SK-N-MC (cell line): ENCODE measurements at regions not wholly inside any gene's neighbourhood (a gene's known extent, or its start where the extent isn't known, plus 50 kb on each side); places are given as distances from the start of the nearest gene placed in this dataset.

ENCODE experiments used
- DNase-seq: peaks from one replicate; pipeline ENCODE4 v3.0.0-alpha.2; 2011; ENCODE audit warnings: low read depth, low spot score
- H3K27ac ChIP-seq: fragments of 200-600 bp; sonication (generic); 2 replicates; pipeline ENCODE4 v1.5.1; 2016; ENCODE audit warnings: mixed run types
- H3K36me3 ChIP-seq: fragments of 200-600 bp; sonication (generic); 2 replicates; pipeline ENCODE4 v1.6.1; 2017; ENCODE audit warnings: antibody characterized with exemption, low read length, mixed read lengths; ENCODE audit not compliant: insufficient read depth
- H3K4me3 ChIP-seq: fragments of 200-600 bp; sonication (generic); 2 replicates; pipeline ENCODE4 v1.5.1; 2016
- H3K9ac ChIP-seq: fragments of 200-600 bp; sonication (generic); 2 replicates; pipeline ENCODE4 v1.8.0; 2017; ENCODE audit warnings: mixed run types, mixed read lengths; ENCODE audit not compliant: insufficient read length
- H3K9me3 ChIP-seq: fragments of 200-600 bp; sonication (generic); 2 replicates; pipeline ENCODE4 v1.6.1; 2017; ENCODE audit warnings: low read depth, mild to moderate bottlenecking, antibody characterized with exemption, low read length, moderate library complexity, mixed read lengths
- EZH2 ChIP-seq: fragments of 200-600 bp; sonication (generic); IDR thresholded peaks from one replicate; pipeline ENCODE4 v1.6.1; 2017; ENCODE audit warnings: antibody characterized with exemption
- FOXP2 ChIP-seq: optimal IDR thresholded peaks from 2 replicates; pipeline ENCODE3; 2011; ENCODE audit warnings: mild to moderate bottlenecking, moderate library complexity; ENCODE audit not compliant: insufficient read depth; ENCODE audit errors: extremely low read length, control extremely low read depth
- POLR2AphosphoS5 ChIP-seq: IDR thresholded peaks from 2 replicates; pipeline ENCODE4 v1.6.1; 2012; ENCODE audit warnings: mild to moderate bottlenecking, low read depth, low read length, borderline replicate concordance

DNA sequence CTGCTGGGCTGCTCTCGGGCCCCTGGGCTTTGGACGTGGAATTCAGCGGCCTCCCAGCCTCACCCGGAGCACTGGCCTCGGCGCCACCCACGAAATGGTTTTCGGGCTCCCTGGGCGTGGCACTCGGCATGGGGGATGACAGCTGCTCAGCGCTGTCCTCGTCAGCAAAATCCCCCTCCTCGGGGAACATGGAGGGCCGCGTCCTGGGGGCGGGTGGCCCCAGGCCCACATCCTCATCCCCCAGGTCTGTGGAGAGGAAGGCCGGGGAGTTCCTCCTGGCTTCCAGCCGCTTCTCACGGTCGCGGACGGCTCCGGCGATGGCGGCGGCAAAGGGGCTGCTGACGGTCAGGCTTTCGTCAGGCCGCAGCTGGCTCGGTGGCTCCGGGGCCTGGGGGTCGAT lies 88.4 kb downstream of the CTTN start:
- Histone ChIP-seq H3K9me3 (no peaks in the 10 kb centered on the region), H3K27ac (no peak overlapping the region), H3K36me3 (no peaks in the 10 kb centered on the region), H3K9ac (no peak overlapping the region), H3K4me3 (no peak overlapping the region)
- DNase-seq: no peak
- no peak for TF ChIP-seq POLR2AphosphoS5

GRCh38 chr11:70487160-70487559 lies 88.8 kb downstream of the CTTN start:
- no peak overlapping the region for H3K4me3 ChIP-seq
- H3K9ac ChIP-seq: no peak overlapping the region
- H3K36me3 ChIP-seq: no peaks in the 10 kb centered on the region
- no peak for TF ChIP-seq POLR2AphosphoS5
- no peak for TF ChIP-seq FOXP2
- TF ChIP-seq EZH2: no peak
- H3K27ac ChIP-seq: no peak overlapping the region
- no peak for DNase-seq
- H3K9me3 ChIP-seq: no peaks in the 10 kb centered on the region

DNA sequence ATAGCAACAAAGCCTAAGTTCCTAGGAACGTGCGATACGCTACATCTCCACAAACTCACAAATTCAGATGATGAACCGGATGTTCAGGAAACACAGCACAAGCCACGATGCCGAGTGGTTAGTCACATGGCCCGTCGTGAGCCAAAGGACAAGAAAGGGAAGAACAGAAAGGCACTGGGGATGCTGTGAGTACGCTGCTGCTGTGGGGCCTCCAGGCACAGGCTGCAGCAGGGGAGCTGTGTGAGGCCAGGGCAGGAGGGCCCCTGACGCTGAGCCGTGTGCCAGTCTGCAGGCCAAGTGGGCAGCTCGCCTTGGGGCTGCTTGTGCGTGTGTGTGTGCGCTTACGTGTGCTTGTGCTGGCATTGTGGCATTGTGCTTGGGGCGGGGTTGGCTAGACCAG lies 89.4 kb downstream of the CTTN start:
- H3K9ac ChIP-seq: no peak overlapping the region
- H3K27ac ChIP-seq: no peak overlapping the region
- no peak overlapping the region for H3K4me3 ChIP-seq
- no peaks in the 10 kb centered on the region for H3K9me3 ChIP-seq
- TF ChIP-seq FOXP2 (no peak), EZH2 (no peak), POLR2AphosphoS5 (no peak)
- no peak for DNase-seq
- no peaks in the 10 kb centered on the region for H3K36me3 ChIP-seq

GRCh38 chr11:70488171-70488703 lies 89.9 kb downstream of the CTTN start:
- TF ChIP-seq POLR2AphosphoS5 (no peak), EZH2 (no peak), FOXP2 (no peak)
- Histone ChIP-seq H3K4me3 (no peak overlapping the region), H3K9me3 (no peaks in the 10 kb centered on the region), H3K9ac (no peak overlapping the region), H3K36me3 (no peaks in the 10 kb centered on the region), H3K27ac (no peak overlapping the region)
- DNase-seq: no peak

GRCh38 chr11:70489276-70489675 lies 90.9 kb downstream of the CTTN start:
- H3K9me3 ChIP-seq: no peaks in the 10 kb centered on the region
- TF ChIP-seq EZH2 (no peak), FOXP2 (no peak), POLR2AphosphoS5 (no peak)
- DNase-seq: no peak
- no peak overlapping the region for H3K4me3 ChIP-seq
- no peaks in the 10 kb centered on the region for H3K36me3 ChIP-seq
- H3K9ac ChIP-seq: no peak overlapping the region
- H3K27ac ChIP-seq: no peak overlapping the region

DNA sequence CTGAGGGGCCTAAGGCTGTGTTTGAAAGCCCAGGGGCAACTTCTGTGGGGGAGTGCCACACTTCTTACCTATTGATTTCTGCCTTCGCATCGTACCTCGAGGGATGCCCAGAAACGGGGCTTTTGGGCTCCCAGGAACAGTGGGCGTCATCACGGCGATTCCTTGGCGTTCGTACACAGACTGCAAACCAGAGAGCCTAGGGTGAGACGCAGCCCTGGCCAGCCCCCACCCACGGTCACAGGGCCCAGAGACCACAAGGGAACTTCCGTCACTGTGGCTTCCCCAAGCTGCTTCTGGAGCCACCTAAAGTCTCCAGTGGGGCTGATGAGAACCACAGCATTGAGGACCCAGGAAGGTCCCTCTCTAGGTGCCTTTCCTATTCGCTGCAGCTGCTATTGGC lies 91.9 kb downstream of the CTTN start:
- no peak for DNase-seq
- H3K36me3 ChIP-seq: no peaks in the 10 kb centered on the region
- no peak overlapping the region for H3K27ac ChIP-seq
- no peak overlapping the region for H3K9ac ChIP-seq
- no peak overlapping the region for H3K4me3 ChIP-seq
- TF ChIP-seq POLR2AphosphoS5 (no peak), EZH2 (no peak), FOXP2 (no peak)
- H3K9me3 ChIP-seq: no peaks in the 10 kb centered on the region

- no peak overlapping the region for H3K4me3 ChIP-seq
- H3K36me3 ChIP-seq: no peaks in the 10 kb centered on the region
- no peak for DNase-seq
Observed at GRCh38 chr11:70490723-70491558, 92.6 kb downstream of the CTTN start.

GRCh38 chr11:70491696-70492472 lies 93.6 kb downstream of the CTTN start:
- Histone ChIP-seq H3K9me3 (no peaks in the 10 kb centered on the region), H3K9ac (no peak overlapping the region), H3K4me3 (no peak overlapping the region), H3K36me3 (no peaks in the 10 kb centered on the region), H3K27ac (no peak overlapping the region)
- no peak for TF ChIP-seq EZH2
- no peak for TF ChIP-seq FOXP2
- no peak for TF ChIP-seq POLR2AphosphoS5
- DNase-seq: no peak

More at GRCh38 chr11:70490723-70491558, 92.6 kb downstream of the CTTN start:
- H3K27ac ChIP-seq: no peak overlapping the region
- no peaks in the 10 kb centered on the region for H3K9me3 ChIP-seq
- TF ChIP-seq EZH2: no peak
- TF ChIP-seq POLR2AphosphoS5: no peak
- TF ChIP-seq FOXP2: no peak
- H3K9ac ChIP-seq: no peak overlapping the region

GRCh38 chr11:70493089-70493474 lies 94.8 kb downstream of the CTTN start:
- no peaks in the 10 kb centered on the region for H3K9me3 ChIP-seq
- TF ChIP-seq FOXP2 (no peak), POLR2AphosphoS5 (no peak)

More at GRCh38 chr11:70493089-70493474, 94.8 kb downstream of the CTTN start:
- Histone ChIP-seq H3K9ac (no peak overlapping the region), H3K4me3 (no peak overlapping the region), H3K36me3 (no peaks in the 10 kb centered on the region), H3K27ac (no peak overlapping the region)
- no peak for DNase-seq
